ENCODE measurements at regions not wholly inside any gene's neighbourhood (a gene's known extent, or its start where the extent isn't known, plus 50 kb on each side); places are given as distances from the start of the nearest gene placed in this dataset.

DNA sequence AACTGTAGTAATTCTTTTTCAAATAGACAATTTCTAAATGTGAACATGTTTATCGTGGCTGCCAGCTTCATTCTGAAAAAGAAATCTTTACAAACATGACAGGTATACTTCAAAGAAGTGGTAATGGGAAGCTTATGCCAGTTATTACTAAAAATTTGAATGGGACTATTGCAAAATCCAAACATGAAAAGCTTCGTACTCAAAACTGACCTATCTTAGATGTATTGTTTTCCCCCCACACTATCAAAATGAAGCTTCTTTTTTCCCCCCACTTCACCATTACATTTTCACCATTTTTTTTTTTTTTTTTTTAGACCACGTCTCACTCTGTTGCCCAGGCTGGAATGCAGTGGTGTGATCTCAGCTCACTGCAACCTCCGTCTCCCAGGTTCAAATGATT is 50.4 kb upstream of the SERTAD2 start:
- ATAC-seq = no peak

DNA sequence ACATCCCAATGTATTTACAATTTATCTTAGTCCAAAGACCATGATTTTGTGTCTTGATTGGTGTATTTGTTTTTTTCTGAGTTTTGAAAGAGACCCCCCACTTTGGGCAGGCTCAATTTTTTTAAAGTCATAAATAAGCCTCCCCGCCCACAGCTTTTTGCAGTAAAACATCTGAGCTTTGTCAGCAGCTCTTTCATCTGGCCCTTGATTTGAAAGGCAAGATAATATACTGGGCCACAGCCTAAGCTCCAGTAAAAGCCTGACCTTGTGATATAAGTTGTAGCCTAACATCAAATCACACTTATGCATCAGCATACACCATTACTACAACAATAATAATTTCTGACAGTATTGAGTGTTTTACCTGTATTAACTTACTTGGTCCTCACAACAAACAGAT is 51.3 kb upstream of the SERTAD2 start:
- DNase-seq (no peak), ATAC-seq (no peak)

More for the DNA sequence above, 50.4 kb upstream of the SERTAD2 start:
- no peak for DNase-seq

DNA sequence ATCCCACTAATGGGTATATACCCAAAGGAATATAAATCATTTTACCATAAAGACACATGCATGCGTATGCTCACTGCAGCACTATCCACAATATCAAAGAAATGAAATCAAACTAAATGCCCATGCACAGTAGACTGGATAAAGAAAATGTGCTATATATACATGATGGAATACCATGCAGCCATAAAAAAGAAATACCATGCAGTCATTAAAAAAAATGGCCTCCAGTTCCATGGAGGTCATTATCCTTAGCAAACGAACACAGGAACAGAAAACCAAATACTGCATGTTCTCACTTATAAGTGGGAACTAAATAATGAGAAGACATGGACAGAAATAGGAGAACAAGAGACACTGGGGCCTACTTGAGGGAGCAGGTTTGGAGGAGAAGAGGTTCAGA is 53.6 kb upstream of the SERTAD2 start:
- DNase-seq (no peak), ATAC-seq (no peak)

DNA sequence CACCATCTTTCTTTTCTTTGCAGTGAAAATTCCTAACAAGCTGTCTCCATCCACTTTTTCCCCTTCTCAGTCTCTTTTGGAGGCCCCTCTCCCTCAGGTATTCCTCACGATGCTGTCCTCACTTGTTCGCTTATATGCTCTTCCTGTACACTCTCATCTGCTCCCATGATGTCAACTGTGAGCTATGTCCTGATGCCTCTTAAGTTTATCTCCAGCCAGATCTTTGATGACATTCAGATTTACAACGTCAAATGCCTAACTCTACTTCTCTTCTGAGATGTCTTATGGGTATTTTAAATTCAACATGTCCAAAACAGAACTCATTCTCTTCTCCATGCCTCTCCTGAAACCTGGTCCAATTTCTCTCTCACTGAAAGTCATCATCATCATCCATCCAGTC is 55.1 kb upstream of the SERTAD2 start:
- DNase-seq = no peak
- no peak for ATAC-seq

DNA sequence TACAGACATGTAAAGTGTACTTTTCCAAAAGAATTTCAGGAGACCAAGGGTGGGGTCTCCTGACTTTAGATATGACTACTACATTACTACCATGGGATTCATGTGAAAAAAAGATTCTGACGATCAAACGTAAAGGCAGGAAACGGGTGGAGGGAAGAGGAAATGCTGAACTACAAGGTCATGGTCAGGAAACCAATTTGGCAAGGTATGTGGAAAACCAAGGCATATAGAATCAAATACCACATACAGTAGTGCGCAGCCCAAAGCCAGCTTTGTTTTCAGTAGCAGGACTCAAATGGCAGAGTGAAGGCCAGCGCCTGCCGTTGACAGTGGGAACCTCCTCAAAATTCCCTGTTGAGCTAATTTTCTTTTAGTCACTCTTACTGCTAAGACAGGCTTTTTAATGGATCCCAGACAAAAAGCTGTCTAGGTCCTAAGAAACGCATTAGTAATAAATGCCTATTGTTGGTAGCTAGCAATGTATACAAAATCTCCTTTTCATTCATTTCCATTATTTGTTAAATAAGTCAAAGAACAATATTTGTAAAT is 57.6 kb upstream of the SERTAD2 start:
- ATAC-seq (no peak), DNase-seq (no peak)

DNA sequence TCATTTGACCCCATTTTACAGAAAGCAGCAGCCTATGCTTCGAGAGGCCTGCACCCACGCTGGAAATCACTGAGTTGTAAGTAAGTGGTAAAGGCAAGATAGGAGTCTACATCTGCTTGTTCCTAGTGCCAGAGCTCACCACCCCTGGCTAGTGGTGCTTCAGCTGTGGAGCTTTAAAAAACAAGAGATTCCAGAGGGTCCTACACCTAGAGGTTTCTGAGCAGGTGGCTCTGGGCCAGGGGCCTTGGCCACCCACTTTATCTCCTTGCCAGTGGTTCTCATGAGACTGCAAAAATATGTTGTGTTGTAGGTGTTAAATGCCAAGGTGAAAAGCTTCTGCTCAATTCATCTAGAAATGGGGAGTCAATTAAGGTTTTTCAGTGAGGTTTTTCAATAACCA is 60.0 kb upstream of the SERTAD2 start:
- ATAC-seq = no peak

DNA sequence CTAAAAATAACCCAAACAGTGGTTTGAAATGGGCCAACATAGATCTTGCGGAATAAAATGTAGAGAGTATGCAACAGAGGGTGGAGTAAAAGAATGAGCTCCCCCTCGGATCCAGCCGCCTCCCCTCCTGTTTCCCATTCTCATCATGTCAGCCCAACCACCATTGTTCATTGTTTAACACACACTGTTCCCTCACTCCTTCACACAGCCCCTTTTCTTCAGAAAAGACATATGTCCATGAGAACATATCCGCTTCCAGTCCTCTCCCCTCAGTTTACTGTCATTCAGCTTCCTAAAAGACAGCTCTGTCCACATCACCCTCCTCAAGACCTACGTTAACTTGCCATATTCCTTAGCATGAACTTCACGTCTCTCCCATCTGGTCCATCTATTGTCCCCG is 62.9 kb upstream of the SERTAD2 start:
- DNase-seq = no peak
- ATAC-seq = no peak

More for the DNA sequence above, 60.0 kb upstream of the SERTAD2 start:
- no peak for DNase-seq

DNA sequence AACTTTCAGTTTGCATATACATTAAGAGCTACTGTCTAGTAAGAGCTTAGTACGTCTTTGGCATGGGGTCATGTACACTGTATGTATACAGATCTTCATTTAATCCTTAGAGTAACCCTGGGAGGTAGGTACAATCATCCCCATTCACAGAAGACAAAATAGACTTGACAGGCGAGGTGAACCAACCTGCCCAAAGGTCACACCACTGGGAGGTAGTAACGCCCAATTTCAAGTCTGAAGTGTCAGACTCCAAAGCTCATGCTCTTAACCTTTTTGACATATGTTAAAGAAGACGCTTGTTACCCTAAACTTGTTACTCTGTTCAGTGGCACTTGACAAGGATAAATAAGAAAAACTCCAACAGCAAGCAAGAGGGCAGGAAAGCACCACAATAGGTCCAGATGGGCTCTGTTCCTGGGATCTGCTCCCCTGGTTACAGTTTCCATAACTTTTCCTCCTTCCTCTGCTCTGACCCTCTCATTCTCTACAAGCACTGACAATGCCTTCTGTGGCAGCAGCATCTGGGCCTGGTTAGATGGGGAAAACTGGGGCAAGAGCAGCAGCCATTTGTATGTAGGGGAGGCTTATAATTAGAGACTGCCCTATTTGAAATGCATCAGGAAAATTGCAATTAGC is 64.7 kb upstream of the SERTAD2 start:
- ATAC-seq (peak; percentile 73), DNase-seq (no peak)

DNA sequence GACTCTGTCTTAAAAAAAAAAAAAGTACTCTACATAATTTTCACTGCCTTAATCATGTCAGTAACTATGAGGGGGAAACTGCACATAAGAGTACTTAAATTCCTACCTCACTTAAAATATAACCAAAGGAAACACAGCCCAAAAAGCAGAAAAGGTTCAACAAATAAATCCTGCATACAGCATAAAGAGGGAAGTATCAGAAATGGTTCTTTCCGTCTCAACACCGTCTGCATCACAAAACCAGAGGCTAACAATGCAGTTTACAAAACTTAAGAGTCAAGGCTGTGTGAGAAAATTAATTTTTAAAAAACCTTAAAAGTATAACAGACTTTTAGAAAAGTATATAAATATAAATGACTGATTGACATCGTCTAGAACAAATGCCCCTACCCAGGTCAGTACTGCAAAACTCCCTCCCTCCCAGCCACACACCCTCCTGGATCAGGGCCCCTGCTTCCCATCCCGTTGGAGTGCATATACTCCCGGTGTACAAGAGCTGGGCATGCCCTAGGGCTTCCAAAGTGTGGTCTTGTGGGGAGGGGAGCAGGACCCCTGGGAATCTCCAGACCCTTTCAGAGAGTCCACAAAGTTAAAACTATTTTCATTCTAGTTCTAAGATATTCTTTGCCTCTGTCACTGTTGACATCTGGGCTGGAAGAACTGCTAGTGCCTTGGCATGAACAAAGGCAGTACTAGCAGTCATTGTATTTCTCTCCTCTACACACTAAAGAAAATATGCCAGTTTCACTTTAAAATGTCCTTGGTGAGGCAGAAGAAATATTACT is 67.0 kb upstream of the SERTAD2 start:
- ATAC-seq (no peak), DNase-seq (no peak)

DNA sequence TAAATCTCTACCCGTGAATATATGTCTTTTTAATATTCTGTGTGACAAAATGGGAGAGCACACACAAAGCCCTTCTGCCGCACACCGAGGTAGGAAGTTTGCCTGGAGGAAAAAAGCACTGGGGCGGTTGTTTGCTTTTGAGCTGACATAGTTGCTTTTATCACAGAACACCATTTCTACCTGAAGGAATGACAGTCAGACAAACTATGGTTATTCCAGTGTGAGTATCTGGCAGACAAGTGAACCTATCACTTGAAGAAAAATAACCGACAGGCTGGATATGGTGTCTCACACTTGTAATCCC is 67.6 kb upstream of the SERTAD2 start:
- DNase-seq (no peak), ATAC-seq (no peak)

DNA sequence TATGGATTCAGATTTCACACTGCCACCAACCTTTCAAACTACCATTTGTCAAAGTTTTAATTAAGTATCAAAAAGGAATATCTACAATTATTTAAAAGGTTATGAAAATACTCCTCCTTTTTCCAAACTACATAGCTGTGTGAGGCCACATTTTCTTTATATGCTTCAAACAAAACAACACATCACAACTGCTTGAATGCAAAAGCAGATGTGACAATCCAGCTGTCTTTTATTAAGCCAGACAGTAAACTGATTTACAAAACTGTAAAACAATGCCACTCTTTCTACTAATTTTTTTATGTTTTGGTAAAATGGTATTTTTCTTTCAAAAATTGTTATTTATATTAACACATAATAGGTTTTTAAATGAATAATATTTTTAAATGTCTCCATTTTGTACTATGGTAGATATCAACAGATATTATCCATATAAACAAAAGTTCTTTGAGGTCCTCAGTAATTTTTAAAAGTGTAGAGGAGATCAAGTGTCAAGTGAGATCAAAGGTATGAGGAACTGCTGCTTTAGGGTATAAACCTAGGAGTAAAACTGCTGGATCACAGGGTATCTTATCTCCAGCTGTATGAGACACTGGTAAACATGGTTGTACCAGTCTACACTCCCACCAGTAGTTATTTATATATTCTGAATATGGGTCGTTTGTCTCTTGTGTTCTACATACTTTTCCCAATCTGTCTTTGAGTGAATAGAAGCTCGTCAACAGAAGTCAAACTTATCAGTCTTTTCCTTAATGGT is 68.8 kb upstream of the SERTAD2 start:
- DNase-seq (no peak), ATAC-seq (no peak)

DNA sequence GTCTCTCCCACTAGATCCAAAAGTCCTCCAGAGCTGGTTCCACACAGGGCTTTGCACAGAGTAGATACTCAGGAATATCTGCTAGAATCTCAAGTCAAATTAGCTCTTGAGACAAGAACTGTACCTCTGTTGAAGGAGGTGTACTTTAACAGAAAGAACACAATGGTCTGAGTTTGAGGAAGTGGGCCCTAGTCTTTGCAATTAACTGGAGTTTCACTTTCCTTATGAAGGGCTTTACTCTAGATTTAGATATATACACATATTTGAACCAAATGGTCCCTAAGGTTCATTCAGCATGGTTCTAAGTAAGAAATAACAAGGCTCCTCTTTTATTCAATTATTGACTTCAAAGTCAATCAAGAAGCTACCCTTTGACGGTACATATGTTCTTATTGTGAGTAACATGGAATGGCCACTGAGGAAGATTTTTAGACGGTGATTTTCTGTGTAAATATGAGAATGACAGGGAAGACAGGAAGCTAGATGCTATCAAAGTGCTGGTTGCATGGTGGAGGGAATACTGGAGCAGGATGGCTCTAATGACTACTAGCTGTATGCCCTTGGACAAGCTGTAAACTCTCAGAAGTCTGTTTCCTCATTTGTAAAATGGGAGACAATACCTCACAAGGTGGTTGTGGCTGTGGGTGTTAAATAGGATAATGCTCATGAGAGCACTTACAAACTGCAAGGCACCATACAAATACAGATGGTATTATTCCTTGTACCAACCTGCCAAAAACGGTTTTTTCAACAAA is 73.5 kb upstream of the SERTAD2 start:
- DNase-seq = no peak
- peak; percentile 63 for ATAC-seq

DNA sequence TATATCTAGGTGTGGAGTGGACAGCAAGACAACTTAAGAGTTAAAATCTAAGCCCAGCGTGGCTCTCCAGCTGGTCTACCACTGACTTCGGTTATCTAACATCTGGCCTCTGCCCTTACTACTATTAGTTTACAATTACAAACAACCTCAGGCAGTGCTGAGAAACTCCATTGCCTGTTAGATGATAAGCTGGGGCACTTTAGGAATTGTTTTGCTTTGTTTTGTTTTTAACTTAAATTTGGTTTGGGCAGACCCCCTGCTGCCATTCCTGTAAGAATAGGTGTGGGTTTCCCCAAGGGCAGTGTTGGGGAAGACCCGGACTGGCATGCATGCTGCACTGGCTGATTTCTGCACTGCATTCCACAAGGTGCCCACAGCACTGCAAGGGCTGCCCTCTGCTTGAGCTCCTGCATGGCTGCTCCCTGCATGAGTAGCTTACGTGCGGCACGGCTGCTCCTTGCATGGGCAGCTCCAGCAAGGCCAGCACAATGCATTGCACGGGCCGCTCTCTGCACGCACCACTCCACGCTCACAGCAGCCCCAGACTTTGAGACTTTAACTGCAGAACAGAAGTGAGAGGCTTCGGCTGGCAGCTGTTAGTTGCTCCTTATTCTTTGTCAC is 74.2 kb upstream of the SERTAD2 start:
- no peak for ATAC-seq

DNA sequence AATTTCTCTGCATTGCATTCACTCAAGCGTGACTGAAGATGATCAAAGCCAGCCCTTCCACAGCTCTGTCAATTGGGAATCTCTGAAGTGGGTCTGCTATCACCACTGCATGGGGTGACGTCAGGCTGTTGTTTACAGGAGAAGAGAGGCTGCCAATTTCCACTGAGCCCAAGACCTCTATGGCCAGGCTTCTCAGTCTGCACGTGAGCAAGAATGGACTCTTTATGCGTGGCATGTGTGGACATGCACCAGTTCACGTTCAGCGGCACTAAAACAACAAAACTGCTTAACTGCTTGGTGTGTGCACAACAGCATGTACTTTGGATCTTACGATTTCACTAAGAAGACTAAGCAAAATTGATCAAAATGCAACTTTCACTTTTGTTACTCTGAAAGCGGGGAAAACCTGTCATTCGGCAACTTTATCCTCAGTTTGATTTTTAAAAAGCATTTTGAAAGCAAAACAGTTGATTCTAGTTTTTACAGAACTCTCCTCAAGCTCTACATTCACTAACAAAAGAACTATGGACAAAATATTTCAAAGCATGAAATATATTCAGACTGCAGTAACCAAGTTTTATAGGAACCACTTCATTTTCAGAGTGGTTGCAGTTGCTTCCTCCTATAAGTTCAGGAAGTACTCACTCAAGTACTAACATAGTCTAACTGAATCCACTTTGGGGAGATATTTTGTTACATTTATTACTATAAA is 77.0 kb upstream of the SERTAD2 start:
- ATAC-seq (peak; percentile 65), DNase-seq (peak; percentile 35)

More for the DNA sequence above, 74.2 kb upstream of the SERTAD2 start:
- DNase-seq = no peak

DNA sequence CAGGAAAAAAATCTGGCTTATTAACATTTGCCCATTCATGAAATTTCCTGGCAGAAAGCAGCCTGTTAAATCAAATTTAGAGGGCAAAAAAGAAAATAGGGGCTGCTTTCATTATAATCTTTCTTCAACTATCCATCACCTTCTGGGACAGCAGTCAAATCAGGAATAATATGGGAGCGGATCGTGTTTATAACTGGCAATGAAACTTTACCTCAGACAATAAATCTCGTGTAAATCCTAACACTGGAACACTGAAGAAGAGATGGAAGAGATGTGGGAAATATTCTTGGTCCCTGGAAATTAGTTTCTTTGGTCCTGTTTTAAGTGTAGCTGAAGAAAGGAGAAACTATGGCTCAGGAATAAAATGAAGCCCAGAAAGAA is 77.5 kb upstream of the SERTAD2 start:
- no peak for DNase-seq
- ATAC-seq = no peak

DNA sequence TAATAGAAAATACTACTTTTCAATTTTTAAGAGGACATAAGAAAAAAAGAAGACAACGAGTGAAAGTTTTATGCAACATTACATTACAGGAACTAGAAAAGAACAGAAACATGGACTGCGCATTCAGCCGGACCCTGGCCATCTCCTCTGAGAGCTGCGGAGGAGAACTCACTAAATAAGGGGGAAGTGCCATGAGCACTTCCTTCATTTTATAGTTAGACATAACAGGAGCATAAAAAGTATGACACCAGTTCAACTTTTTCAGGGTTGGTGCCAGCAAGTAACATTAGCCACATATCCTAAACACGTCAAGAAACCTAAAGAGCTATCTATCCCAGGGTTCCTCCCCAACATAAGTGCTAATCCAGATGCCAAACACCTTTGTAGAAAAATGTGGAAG is 78.0 kb upstream of the SERTAD2 start:
- no peak for ATAC-seq
- no peak for DNase-seq

DNA sequence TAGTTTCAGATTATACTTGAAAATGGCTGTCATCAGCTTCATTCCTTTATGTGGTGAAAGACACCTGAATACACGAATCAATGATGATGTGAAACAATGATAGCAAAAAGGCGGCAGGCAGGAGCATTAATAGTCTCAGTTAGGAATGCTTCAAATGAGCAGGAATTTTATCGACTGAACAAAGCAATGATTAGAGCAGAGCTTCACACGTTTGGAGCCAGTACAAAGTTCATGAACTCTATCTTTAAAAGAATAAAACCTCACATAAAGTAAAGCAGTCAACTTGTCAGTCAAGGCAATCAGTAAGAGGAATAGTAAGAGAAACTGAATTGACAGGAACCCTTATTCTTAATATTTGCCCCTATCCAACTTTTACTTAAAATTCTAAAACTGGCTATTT is 78.4 kb upstream of the SERTAD2 start:
- DNase-seq (no peak), ATAC-seq (no peak)

DNA sequence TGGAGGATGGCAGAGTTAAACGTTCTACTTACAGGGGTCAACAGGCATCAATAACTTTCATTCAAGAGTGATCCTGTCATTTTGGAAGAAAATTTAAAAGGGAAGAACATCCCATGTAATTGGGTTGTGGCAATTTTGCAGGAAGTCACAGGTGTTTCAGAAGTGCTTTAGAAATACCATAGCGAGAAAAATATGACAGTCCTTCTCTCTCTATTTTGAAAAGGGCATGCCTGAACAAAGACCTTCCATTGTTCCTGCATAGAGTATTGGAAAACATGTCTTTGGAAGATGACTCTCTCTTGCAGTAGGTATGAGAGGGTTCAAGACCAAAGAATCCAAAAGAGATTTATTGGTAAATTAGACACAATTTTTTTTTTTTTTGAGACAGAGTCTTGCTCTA is 81.8 kb upstream of the SERTAD2 start:
- ATAC-seq = no peak
- no peak for DNase-seq

DNA sequence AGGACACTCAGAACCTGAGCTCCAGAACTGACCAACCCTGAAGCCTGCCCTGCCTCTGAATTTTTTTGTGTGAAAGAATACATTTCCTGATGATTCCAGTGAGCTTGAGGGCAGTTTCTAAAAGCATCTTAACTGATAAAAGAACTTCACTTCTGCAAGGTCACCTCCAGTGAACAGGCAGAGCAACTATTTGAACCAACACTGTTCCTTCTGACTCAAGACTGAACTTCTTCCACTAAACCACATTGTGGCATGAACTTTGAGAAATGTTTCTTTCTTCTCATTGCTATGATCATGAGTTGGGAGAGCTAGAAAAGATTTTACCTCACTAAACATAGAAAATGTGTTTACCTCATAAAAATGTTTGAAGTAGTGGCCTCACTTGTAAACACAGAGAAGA is 83.8 kb upstream of the SERTAD2 start:
- DNase-seq (no peak), ATAC-seq (peak; percentile 91)

DNA sequence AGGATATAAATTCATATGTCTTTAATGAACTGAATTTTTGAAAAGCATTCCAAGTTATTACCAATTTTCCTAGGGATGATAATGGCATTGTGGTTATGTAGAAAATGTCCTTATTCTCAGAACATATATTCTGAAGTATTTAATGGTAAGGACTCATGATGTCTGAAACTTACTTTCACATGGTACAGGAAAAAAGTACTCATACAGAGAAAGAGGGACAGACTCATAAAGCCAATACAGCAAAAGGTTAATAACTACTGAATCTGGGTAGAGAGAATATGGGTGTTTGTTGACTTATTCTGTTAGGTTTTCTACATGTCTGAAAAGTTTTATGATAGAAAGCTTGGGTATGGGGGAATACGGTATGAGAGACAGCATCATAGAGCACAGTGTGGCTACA is 84.3 kb upstream of the SERTAD2 start:
- peak; percentile 91 for ATAC-seq
- no peak for DNase-seq

DNA sequence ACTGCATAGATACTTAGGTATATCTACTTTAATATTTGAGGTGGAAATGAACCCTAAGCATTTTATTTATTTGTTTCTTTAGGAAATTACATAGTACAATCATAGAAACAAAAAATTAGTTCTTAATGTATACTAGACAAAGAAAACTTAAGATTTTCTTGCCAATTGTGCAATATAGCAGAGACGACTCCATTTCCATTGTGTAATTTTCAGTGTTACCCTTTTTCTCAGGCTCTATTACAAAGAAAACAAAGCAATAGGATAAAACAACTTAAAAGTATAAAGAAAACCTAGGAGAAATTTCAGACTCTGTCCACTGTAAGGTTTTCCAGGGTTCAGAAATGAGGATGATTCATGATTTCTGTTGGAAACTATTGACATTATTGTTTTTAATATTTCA is 89.0 kb upstream of the SERTAD2 start:
- no peak for DNase-seq
- no peak for ATAC-seq

All from stimulated activated naive CD8-positive, alpha-beta T cell treated with anti-CD3 and anti-CD28 coated beads, Interleukin-15, Interleukin-2, amounts not matched to agents 100 U/mL and 50 U/mL, for 24 hours (primary cell).